HG02588 (cell line): ENCODE measurements at regions not wholly inside any gene's neighbourhood (a gene's known extent, or its start where the extent isn't known, plus 50 kb on each side); places are given as distances from the start of the nearest gene placed in this dataset.

ENCODE experiments used
- ATAC-seq: cut with Tn5 transposase; IDR thresholded peaks from one replicate; pipeline ENCODE4 v1.9.1; 2021; ENCODE audit warnings: mild to moderate bottlenecking, moderate library complexity; ENCODE audit not compliant: unreplicated experiment

GRCh38 chr2:147100406-147101035, 744.3 kb upstream of the ACVR2A start:
- no peak for ATAC-seq

DNA sequence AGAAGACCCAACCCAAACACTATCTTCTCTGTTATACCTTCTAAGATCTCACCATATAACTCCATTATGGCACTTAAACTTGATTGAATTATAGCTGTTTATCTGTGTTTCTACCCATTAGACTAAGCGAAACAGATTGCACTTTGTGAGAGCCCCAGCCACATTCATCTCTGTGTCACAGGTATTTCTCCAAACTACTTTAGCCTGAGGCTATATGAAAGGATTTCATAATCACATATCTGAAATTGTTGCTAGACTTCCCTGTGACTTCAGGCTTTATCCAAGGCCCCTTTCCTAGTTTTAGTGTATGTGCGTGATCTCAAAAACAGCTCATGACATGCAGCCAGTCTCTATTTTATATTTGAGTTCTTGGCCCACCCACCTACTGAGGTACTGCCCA, 745.0 kb upstream of the ACVR2A start:
- no peak for ATAC-seq

DNA sequence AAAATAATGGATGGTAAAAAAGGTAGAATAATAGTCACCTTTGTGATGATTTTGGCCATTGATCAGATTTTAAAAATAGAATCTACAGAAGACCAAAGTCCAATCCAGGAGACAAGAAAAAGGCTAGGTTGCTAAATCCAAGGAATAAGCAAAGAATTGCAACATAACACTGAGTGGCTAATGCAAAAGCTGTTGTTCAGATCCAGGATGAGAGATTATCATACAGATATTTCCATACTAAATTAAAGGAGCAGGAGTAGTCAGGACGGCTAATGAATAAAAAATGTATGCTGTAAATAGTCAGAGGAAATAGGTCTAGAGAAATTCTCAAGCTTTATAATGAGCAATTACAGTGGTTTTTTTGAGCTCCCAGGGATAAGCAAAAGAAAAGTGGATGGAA, 745.9 kb upstream of the ACVR2A start:
- ATAC-seq, result no peak

GRCh38 chr2:147097747-147098146, 747.1 kb upstream of the ACVR2A start:
- ATAC-seq, result no peak

GRCh38 chr2:147096671-147097070, 748.2 kb upstream of the ACVR2A start:
- ATAC-seq, result no peak

DNA sequence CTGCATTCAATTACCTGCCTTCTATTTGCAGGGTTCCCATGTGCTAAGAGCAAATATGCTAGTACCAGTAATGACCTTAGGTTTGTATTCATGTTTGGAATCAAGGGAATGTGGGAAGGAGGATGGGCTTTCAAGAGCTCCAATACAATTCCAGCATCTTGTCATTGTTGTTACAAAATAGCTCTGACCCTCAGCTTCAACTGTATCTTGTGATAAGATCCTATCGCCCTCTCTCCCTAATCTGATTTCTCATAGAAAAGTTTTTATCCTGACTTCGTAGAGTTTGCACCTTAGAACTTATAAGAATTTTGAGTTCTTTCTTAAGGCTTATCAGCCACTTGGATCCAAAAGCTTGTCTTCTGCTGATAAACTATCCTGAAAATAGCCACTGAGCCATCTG, 749.5 kb upstream of the ACVR2A start:
- ATAC-seq, result no peak

GRCh38 chr2:147094077-147094476, 750.8 kb upstream of the ACVR2A start:
- no peak for ATAC-seq

DNA sequence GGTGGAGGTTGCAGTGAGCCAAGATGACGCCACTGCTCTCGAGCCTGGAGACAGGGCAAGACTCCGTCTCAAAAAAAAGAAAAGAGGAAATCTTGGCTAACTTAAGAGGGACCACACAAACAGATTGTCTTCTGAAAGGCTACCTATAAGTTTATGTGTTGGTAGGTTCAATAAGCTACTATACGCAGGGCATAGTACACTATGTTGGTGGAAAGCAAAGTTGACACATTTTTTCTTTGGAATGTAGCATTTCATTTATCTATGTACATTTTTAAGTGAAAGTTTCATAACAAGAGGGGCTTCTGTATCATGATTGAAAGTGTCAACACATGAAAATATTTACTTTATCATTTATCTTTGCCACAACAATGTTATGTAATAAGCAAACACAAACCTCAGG, 752.6 kb upstream of the ACVR2A start:
- ATAC-seq, result no peak

- ATAC-seq, result no peak
These were observed 753.4 kb upstream of the ACVR2A start for GRCh38 chr2:147091448-147091847.

- no peak for ATAC-seq
These were observed 756.0 kb upstream of the ACVR2A start for GRCh38 chr2:147088871-147089270.

DNA sequence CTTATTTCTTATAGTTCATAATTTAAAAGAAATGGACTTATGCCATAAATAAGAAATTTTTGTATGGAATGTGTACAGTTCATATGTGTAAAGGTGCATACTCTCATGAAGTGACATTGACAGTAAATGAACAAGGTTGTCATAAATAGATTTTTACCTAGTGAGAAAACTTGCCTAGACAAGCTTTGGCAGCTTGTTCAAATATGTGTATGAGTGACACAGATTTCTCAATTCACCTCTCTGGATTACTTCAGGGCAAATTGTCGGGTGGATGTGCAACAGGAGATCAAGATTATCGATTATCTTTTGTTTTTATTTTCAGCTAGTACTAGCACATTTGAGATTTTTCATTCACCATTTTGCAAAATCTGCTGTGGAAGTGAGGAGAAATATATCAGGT, 758.1 kb upstream of the ACVR2A start:
- no peak for ATAC-seq

DNA sequence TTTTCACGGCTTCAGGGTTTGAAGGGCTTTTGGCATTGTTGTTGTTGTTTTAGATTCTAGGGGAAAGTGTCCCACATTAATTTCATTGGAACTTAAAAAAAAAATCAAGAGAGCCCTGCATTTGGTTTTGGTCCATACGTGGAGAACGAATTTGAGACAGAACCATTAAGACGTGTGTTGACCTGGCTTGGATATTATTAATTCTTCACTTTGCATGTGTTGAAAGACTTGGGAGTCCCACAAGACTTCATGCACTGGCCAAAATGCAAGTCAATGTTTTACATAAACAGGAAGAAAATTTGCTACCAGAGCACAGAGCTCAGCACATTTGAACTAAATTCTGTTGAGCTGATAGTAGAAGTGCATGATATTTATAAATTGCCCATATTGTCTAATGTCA, 761.2 kb upstream of the ACVR2A start:
- no peak for ATAC-seq

GRCh38 chr2:147082850-147083522, 761.8 kb upstream of the ACVR2A start:
- peak; percentile 72 for ATAC-seq

GRCh38 chr2:147081831-147082230, 763.0 kb upstream of the ACVR2A start:
- ATAC-seq, result no peak

DNA sequence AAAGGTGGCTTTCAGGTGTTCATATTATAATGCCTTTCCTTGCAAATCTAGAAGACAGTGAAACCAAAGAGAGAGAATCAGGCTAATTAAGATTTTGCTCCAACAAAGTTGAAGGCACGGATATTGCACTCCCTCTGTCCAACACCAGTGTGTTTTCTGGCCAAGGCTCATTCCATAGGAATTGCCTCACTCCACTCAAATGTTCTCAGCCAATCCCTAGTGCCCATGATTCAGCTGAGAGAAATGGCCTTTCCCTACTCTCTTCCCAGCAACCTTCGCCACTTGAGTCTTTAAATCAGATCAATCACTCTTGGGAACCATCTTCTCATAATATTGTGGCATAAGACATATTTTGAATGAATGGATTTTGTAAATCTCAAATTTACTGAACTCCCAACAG, 768.2 kb upstream of the ACVR2A start:
- no peak for ATAC-seq

DNA sequence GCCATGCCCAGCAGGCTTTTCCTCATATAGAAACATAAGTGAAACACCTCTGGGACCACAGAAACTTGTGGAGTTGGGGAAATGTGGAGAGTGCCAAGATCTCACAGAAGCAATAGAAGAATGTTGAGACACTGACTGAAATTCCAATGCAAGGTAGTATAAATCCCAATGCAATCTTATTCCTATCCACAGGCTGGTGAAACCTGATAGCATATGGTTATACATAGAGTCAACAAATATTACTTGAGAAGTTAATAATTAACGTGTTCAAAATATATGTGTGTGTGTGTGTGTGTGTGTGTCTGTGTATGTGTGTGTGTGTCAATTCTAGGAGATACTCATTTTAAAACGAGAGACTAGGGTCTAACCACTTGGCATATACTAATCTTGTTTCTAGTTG, 776.8 kb upstream of the ACVR2A start:
- ATAC-seq, result no peak

GRCh38 chr2:147067136-147067535, 777.7 kb upstream of the ACVR2A start:
- no peak for ATAC-seq

- no peak for ATAC-seq
These were observed 782.8 kb upstream of the ACVR2A start for GRCh38 chr2:147062073-147062472.

DNA sequence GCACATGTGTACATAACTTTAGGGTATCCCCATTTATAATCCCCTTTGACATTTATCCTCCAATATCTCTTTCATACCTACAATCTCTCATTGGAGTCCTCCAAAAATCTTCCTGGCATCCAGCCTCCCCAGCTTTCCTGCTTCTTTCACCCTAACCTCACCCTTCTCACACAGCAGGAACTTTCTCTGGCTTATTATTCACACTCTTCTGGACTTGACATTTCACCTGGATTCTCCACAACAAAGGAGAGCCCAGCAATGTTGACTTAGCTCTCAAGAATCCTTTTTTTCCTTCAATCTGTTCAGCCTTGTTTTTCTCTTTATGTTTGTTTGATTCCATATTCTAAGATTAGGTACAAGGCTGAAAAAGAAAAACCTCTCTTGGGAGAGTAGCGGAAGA, 783.6 kb upstream of the ACVR2A start:
- ATAC-seq, result no peak

GRCh38 chr2:147057892-147058490, 786.8 kb upstream of the ACVR2A start:
- ATAC-seq, result no peak

GRCh38 chr2:147051814-147052213, 793.0 kb upstream of the ACVR2A start:
- no peak for ATAC-seq

DNA sequence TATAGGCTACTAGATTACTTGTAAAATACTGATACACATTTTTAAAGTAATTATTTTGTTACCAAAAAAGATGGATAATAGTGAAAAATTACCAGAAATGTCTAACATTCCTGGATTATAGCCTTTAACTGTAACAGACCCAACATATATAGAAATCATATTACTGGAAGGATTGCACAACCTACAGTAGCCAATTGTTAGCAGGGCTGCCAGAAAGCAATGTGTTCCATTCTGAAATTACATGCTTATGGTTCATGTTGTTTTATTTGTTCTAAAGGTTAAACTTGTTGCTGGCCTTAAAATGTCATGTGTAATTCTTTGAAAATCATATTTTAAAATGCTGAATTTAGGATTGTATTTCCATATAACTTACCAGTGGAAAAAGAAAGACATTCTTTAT, 793.6 kb upstream of the ACVR2A start:
- ATAC-seq, result no peak

DNA sequence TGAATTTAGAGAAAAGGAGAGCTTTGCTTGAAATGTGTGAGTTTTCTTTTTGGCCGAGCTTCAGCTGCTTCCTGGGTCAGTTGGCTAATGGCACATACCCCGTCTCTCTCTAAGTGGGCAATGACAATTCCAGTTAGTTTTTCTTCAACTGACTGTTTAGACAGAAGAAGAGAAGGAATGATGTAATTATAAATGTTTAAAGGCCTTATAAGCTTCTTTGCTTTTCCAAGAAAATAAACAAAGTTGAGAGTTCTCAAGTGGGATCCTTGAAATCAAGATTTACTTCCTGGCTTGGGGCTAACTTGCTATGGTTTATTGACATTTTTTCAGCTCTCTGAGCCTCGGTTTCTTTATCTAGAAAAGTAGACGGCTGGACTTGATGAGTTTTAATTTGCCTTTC, 794.9 kb upstream of the ACVR2A start:
- no peak for ATAC-seq
